ENCODE measurements at regions not wholly inside any gene's neighbourhood (a gene's known extent, or its start where the extent isn't known, plus 50 kb on each side); places are given as distances from the start of the nearest gene placed in this dataset.
"Not testable (repeated sequence)": the region's sequence is repeated elsewhere in the genome, so short reads cannot be mapped to it uniquely, and the experiment has no call there.

GRCh38 chr10:61612450-61612849 lies 50.3 kb upstream of the CABCOCO1 start:
- no peak for ATAC-seq
- DNase-seq (ENCODE audit: low spot score), result no peak

- DNase-seq (ENCODE audit: low spot score), result no peak
- no peak for ATAC-seq
Observed at GRCh38 chr10:61612009-61612408, 50.7 kb upstream of the CABCOCO1 start.

- no peak for ATAC-seq
- DNase-seq (ENCODE audit: low spot score), result no peak
Observed at GRCh38 chr10:61609701-61610100, 53.0 kb upstream of the CABCOCO1 start.

- no peak for DNase-seq (ENCODE audit: low spot score)
- no peak for ATAC-seq
Observed at GRCh38 chr10:61608255-61609033, 54.3 kb upstream of the CABCOCO1 start.

GRCh38 chr10:61606959-61607907 lies 55.5 kb upstream of the CABCOCO1 start:
- DNase-seq (ENCODE audit: low spot score), result no peak

GRCh38 chr10:61605221-61605620 lies 57.5 kb upstream of the CABCOCO1 start:
- ATAC-seq (no peak), DNase-seq (ENCODE audit: low spot score) (no peak)

More at GRCh38 chr10:61606959-61607907, 55.5 kb upstream of the CABCOCO1 start:
- peak; percentile 60 for ATAC-seq

- DNase-seq (ENCODE audit: low spot score) (no peak), ATAC-seq (no peak)
Observed at GRCh38 chr10:61600399-61600798, 62.3 kb upstream of the CABCOCO1 start.

GRCh38 chr10:61594430-61594829 lies 68.3 kb upstream of the CABCOCO1 start:
- DNase-seq (ENCODE audit: low spot score) (no peak), ATAC-seq (no peak)

GRCh38 chr10:61592581-61592980 lies 70.1 kb upstream of the CABCOCO1 start:
- no peak for DNase-seq (ENCODE audit: low spot score)
- peak; percentile 62 for ATAC-seq

- ATAC-seq, result no peak
- DNase-seq (ENCODE audit: low spot score), result no peak
Observed at GRCh38 chr10:61589547-61590243, 73.0 kb upstream of the CABCOCO1 start.

- ATAC-seq, result no peak
Observed at GRCh38 chr10:61588770-61589211, 73.9 kb upstream of the CABCOCO1 start.

GRCh38 chr10:61586829-61587228 lies 75.9 kb upstream of the CABCOCO1 start:
- ATAC-seq (no peak), DNase-seq (ENCODE audit: low spot score) (no peak)

More at GRCh38 chr10:61588770-61589211, 73.9 kb upstream of the CABCOCO1 start:
- DNase-seq (ENCODE audit: low spot score), result no peak

GRCh38 chr10:61580608-61581007 lies 82.1 kb upstream of the CABCOCO1 start:
- ATAC-seq (no peak), DNase-seq (ENCODE audit: low spot score) (no peak)

GRCh38 chr10:61570204-61570603 lies 92.5 kb upstream of the CABCOCO1 start:
- not testable (repeated sequence) for ATAC-seq; DNase-seq (ENCODE audit: low spot score)

- no peak for ATAC-seq
- DNase-seq (ENCODE audit: low spot score), result no peak
Observed at GRCh38 chr10:61567729-61568128, 95.0 kb upstream of the CABCOCO1 start.

GRCh38 chr10:61565819-61566560 lies 96.7 kb upstream of the CABCOCO1 start:
- no peak for ATAC-seq
- no peak for DNase-seq (ENCODE audit: low spot score)

- ATAC-seq (no peak), DNase-seq (ENCODE audit: low spot score) (no peak)
Observed at GRCh38 chr10:61564444-61564843, 98.3 kb upstream of the CABCOCO1 start.

- DNase-seq (ENCODE audit: low spot score) (no peak), ATAC-seq (no peak)
Observed at GRCh38 chr10:61559615-61560014, 103.1 kb upstream of the CABCOCO1 start.

- DNase-seq (ENCODE audit: low spot score), result no peak
Observed at GRCh38 chr10:61558188-61558587, 104.5 kb upstream of the CABCOCO1 start.

GRCh38 chr10:61554925-61555324 lies 101.7 kb upstream of the TMEM26 start:
- ATAC-seq (no peak), DNase-seq (ENCODE audit: low spot score) (no peak)

More at GRCh38 chr10:61558188-61558587, 104.5 kb upstream of the CABCOCO1 start:
- ATAC-seq, result no peak
